H54 (cell line): ENCODE measurements at regions not wholly inside any gene's neighbourhood (a gene's known extent, or its start where the extent isn't known, plus 50 kb on each side); places are given as distances from the start of the nearest gene placed in this dataset.

Source experiments
- DNase-seq: peaks from one replicate; pipeline ENCODE4 v3.0.0; 2011; ENCODE audit warnings: low spot score, mixed read lengths; ENCODE audit not compliant: insufficient read length
- FAIRE-seq: peaks from 3 replicates; lab custom pipeline; 2011; peaks lifted over from hg19 to GRCh38; lab: Jason Lieb, UNC
- POLR2A ChIP-seq: IDR thresholded peaks from 2 replicates; pipeline ENCODE4 v1.6.1; 2011; ENCODE audit warnings: low read depth, mild to moderate bottlenecking, low read length

GRCh38 chr2:126748188-126748760, 92.3 kb downstream of the GYPC start:
- FAIRE-seq (no peak), DNase-seq (no peak)
- no peak for TF ChIP-seq POLR2A

GRCh38 chr2:126748929-126749518, 93.1 kb downstream of the GYPC start:
- no peak for TF ChIP-seq POLR2A
- DNase-seq: no peak
- no peak for FAIRE-seq

DNA sequence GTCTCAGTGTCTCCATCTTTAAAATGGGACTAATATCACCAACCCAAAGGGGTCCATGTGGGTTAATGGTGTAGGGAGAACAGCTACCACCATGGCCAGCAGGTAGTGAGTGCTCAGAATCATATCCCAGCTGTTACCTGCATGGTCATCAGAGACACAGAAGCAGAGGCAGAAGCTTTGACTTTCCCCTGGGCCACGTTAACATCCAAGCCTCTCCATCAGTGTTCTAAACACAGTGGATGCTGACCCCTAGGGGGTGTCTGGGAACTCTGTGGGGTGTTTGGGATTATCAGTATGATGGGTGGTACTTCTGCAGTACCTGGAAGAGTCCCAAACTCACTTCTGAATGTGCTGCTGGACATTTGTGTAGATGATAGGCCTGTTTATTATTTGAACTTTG, 93.6 kb downstream of the GYPC start:
- TF ChIP-seq POLR2A: no peak
- FAIRE-seq (no peak), DNase-seq (no peak)

GRCh38 chr2:126750506-126750905, 94.5 kb downstream of the GYPC start:
- DNase-seq (no peak), FAIRE-seq (no peak)
- TF ChIP-seq POLR2A: no peak

DNA sequence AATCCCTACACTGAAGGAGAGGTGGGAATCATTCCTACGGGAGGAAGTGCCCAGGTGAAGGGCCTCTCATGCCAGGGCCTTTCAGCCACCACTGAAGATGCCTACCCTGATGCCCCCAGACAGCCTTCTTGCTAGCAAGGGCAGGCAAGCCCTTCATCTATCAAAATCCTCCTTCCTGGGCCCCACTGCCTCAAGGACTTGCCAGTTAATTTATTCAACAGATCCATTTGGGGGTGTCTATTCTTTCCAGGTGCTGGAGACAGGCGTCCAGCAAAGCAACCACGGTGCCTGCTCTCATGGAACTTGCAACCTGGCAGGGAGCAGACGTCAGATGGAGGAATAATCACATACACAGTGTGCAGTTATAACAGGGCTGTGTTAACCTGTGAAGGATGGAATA, 95.5 kb downstream of the GYPC start:
- no peak for FAIRE-seq
- no peak for TF ChIP-seq POLR2A
- DNase-seq: no peak

DNA sequence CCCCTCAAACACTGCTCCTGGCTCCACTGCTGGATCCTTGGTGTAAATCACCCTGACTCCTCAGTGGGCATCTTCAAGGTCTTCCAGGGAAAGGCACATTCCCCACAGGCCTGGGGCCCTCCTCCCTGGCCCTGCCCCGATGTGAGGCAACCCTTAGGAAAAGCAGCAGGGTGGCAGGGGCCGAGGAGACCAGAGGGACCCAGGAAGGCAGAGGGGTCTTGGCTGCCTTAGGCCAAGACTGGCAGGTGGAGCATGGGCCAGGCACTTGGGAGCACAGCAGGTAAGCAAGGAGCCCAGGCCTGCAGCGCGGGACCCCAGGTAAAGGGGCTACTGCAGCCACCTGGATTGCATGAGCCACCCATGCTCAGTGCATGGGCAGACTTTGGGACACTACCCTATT, 96.9 kb downstream of the GYPC start:
- TF ChIP-seq POLR2A: no peak
- no peak for DNase-seq
- no peak for FAIRE-seq

DNA sequence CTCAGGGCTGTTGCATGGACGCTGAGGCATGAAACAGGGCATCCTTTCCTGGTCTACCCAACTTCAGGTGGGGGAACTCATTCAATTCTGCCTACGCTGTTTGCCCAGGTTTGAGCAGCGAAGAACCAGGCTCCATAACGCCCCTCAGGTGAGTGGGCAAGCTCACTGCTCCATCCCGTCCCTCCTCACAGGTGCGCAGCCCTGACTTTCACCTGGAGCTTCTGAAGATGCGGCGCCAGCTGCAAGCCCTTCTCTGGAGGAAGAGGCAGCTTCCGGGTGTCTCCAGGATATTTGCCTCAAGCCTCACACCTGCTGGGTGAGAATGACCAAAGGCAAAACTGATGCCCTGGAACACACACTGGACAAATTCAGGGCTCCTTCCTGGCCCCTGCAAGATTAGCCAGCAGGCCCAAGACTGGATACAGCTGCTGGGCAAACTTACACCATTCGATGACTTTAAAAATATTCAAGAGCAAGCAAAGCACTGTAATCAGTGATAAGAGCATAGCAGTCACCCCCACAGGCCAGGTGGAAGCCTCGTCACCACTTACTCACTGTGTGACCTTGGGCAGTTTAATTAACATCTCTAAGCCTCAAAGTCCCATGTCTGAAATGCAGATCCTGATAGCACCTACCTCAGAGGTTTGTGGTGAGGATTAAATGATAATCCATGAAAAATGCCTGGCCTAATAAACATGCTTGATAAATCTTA, 97.7 kb downstream of the GYPC start:
- DNase-seq (no peak), FAIRE-seq (no peak)
- TF ChIP-seq POLR2A: no peak

DNA sequence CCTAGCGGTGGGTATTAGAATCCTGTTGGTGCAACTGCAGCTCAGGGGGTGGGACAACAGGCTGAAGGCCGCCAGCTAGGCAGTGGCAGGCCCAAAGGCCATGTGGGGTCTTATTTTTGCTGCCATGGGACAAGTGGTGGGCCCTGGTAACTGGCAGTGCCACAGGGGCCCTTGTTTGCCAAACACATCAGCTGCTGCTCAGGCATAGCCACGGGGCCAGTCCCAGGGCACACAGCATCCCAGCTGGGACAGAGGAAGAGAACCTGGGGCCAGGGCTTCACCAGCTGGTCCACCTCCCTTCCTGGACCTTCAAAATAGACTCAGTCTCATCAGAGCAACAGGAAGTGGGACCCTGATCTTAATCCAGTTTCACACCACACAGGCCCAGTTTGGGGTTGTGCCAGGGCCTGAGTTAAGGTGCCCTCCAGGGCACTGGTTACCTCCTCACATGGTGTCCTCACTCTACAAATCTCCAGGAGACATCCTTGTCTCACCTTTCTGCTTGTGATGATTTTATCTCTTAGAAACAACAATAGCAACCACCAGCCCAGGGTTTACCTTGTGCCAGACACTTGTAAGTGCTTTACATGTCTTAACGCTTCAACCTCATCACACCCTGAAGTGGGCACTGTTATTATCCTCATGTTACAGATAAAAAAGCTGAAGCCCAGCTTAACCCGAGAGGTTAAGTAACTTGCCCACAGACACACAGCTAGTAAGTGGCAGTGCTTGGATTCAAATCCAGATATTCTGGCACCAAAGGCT, 98.5 kb downstream of the GYPC start:
- TF ChIP-seq POLR2A: no peak
- DNase-seq (no peak), FAIRE-seq (no peak)

DNA sequence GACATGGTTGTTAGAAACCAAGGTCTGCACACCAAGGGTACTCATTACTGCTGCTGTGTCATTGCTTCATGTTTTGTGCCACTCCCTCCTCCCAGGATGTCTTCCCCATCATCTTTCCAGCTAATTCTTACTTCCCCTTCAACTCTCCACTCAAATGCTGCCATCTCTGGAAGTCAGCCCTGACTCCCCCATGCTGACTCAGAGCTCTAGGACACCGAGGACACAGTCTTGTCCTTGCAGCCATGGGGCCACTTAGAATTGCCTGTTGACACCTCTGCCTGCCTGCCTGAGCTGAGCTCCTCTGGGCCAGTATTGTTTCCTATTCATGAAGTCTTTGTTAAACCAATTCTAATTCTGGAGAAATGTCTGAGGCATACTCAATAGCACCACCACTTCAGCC, 100.2 kb downstream of the GYPC start:
- FAIRE-seq: no peak
- no peak for TF ChIP-seq POLR2A
- no peak for DNase-seq

GRCh38 chr2:126761256-126761980, 105.5 kb downstream of the GYPC start:
- DNase-seq: no peak
- FAIRE-seq: no peak
- no peak for TF ChIP-seq POLR2A

DNA sequence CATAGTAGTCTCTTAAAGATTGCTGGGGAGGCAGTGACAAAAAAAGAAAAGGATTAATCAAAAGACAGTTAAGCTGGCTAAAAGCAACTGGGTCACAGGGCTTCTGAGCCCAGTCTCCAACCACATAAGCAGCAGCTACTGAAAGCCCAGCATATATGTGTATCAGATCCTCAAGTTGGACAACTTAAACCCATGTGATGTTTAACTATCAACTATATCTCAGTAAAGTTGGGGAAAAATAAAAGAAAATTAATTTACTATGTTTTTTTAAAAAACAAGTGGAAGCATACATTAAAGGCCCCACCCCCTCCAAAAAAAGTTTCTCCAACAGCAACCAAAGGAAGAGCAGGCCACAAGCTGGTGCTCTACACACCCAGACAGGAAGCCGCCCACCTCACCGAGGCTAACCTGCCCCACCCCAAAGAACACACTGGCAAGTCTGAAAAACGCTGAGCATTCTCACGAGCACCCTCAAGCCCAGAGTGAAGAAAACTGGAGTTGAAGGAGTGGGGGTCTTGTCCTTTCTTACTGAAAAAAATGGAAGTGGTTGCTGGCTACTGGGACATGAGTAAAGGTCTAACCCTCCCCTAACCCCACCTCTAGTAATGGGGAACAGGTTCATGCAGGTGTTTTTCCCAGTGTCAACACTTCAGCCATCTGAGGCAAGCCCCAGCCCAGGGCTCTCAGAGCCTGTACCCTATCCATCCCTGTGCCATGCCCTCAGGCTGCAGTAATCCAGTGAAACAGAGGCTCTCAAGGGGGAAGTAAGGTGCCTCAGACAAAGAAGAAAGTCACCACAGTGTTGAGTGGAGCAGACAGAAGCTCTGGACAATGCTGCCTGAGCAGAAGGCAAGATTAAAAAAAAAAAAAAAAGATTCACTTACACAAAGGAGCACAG, 106.3 kb downstream of the GYPC start:
- no peak for FAIRE-seq
- no peak for TF ChIP-seq POLR2A

DNA sequence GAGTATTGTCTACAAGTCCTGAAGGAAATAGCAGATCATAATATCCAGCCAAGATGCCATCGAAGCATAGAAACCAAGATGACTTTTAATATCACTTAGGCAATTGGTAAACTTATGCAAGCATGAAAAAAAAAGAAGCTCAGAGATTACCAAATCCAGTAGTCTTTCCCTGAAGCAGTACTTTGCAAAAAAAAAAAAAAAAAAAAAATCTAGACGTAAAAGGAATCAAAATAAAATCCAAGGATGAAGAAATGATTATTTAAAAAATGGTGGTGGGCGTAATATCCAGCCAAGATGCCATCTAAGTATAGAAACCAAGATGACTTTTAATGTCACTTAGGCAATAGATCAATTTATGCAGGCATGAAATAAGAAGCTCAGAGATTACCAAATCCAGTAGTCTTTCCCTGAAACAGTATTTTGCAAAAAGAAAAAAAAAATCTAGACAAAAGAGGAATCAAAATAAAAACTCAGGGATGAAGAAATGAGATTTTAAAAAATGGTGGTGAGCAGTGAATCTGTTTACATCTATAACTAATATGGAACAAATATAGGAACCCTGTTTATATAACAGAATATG, 108.8 kb downstream of the GYPC start:
- no peak for FAIRE-seq
- DNase-seq: no peak
- no peak for TF ChIP-seq POLR2A

More for the DNA sequence above, 106.3 kb downstream of the GYPC start:
- DNase-seq: no peak

- TF ChIP-seq POLR2A: no peak
- no peak for FAIRE-seq
These were observed 109.4 kb downstream of the GYPC start for GRCh38 chr2:126765395-126765794.

More at GRCh38 chr2:126765395-126765794, 109.4 kb downstream of the GYPC start:
- no peak for DNase-seq
